CD4-positive, alpha-beta T cell treated with Interleukin-15 for 1 hour (primary cell): ENCODE measurements at regions not wholly inside any gene's neighbourhood (a gene's known extent, or its start where the extent isn't known, plus 50 kb on each side); places are given as distances from the start of the nearest gene placed in this dataset.

Experiments used
- DNase-seq: peaks from one replicate; pipeline ENCODE4 v3.0.0-alpha.2; 2020

GRCh38 chrX:109843963-109844751, 111.1 kb upstream of the ACSL4 start:
- DNase-seq, result no peak

- no peak for DNase-seq
Measured at GRCh38 chrX:109844986-109845385, 111.9 kb upstream of the ACSL4 start.

GRCh38 chrX:109845996-109846395, 112.9 kb upstream of the ACSL4 start:
- no peak for DNase-seq

GRCh38 chrX:109847257-109848187, 114.5 kb upstream of the ACSL4 start:
- no peak for DNase-seq

- no peak for DNase-seq
Measured at GRCh38 chrX:109848461-109849050, 115.5 kb upstream of the ACSL4 start.

- DNase-seq, result no peak
Measured at GRCh38 chrX:109854096-109854495, 121.0 kb upstream of the ACSL4 start.

GRCh38 chrX:109855501-109855900, 122.4 kb upstream of the ACSL4 start:
- DNase-seq, result no peak

GRCh38 chrX:109856974-109857373, 123.9 kb upstream of the ACSL4 start:
- DNase-seq, result no peak

- no peak for DNase-seq
Measured at GRCh38 chrX:109857584-109858228, 124.6 kb upstream of the ACSL4 start.

GRCh38 chrX:109858602-109859341, 125.7 kb upstream of the ACSL4 start:
- DNase-seq, result no peak

- no peak for DNase-seq
Measured at GRCh38 chrX:109859651-109860050, 126.6 kb upstream of the ACSL4 start.

GRCh38 chrX:109862433-109862832, 129.4 kb upstream of the ACSL4 start:
- DNase-seq, result no peak

- DNase-seq, result no peak
Measured at GRCh38 chrX:109863811-109864210, 130.8 kb upstream of the ACSL4 start.

- DNase-seq, result no peak
Measured at GRCh38 chrX:109871121-109871888, 131.6 kb upstream of the TMEM164 start.

GRCh38 chrX:109872021-109872732, 130.7 kb upstream of the TMEM164 start:
- DNase-seq, result no peak

- no peak for DNase-seq
Measured at GRCh38 chrX:109873574-109873973, 129.3 kb upstream of the TMEM164 start.

GRCh38 chrX:109873983-109874382, 128.9 kb upstream of the TMEM164 start:
- no peak for DNase-seq

GRCh38 chrX:109874548-109874947, 128.4 kb upstream of the TMEM164 start:
- no peak for DNase-seq

GRCh38 chrX:109875831-109876230, 127.1 kb upstream of the TMEM164 start:
- DNase-seq, result no peak

GRCh38 chrX:109878236-109878635, 124.7 kb upstream of the TMEM164 start:
- DNase-seq, result no peak

GRCh38 chrX:109879991-109880390, 122.9 kb upstream of the TMEM164 start:
- DNase-seq, result no peak
